GM18499 (cell line): ENCODE measurements at regions not wholly inside any gene's neighbourhood (a gene's known extent, or its start where the extent isn't known, plus 50 kb on each side); places are given as distances from the start of the nearest gene placed in this dataset.

Source experiments
- ATAC-seq: cut with Tn5 transposase; IDR thresholded peaks from one replicate; pipeline ENCODE4 v1.9.1; 2021; ENCODE audit warnings: moderate number of reproducible peaks; ENCODE audit not compliant: insufficient read depth, unreplicated experiment

- no peak for ATAC-seq
Observed at GRCh38 chr13:103200118-103200885, 134.1 kb upstream of the SLC10A2 start.

GRCh38 chr13:103199380-103200088, 133.3 kb upstream of the SLC10A2 start:
- ATAC-seq: no peak

DNA sequence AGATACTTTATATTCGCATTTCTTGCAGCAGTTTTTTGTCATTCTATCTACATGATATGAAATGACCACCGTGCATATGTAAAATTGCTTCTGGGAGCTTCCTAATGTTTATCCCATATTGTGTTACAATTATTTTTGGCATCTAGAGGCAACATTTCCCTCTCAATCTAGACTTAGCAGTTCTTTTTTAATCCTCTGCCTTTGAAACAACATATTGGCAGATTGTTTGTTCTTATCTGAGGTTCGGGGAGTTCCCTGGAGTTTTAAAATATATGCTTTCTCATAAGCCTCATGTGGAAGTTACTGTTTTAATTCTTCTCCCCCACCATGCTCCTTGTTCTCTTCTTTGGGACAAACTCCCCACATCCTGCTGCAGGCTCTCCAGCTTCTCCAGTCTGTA, 130.1 kb upstream of the SLC10A2 start:
- ATAC-seq: no peak

- no peak for ATAC-seq
Observed at GRCh38 chr13:103195762-103196161, 129.5 kb upstream of the SLC10A2 start.

DNA sequence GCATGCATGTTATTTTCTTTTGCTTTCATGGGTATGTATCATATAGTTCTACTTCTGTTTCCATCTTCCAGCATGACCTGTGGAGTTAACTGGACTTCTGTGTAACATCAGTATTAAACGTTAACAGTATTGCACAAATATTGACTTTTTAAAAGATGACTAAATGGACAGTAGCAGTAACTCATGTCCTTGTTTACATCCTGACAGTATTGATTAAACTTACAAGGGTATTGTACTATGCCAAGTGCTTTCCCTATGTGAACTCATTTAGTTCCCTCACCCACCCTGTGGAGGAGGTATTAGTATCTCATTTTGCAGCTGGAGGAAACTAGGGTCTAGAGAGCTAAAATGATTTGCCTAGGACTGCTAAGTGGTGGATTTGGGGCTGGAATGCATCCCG, 128.7 kb upstream of the SLC10A2 start:
- ATAC-seq: no peak

- ATAC-seq: no peak
Observed at GRCh38 chr13:103192511-103193135, 126.4 kb upstream of the SLC10A2 start.

- ATAC-seq: no peak
Observed at GRCh38 chr13:103190841-103191240, 124.6 kb upstream of the SLC10A2 start.

DNA sequence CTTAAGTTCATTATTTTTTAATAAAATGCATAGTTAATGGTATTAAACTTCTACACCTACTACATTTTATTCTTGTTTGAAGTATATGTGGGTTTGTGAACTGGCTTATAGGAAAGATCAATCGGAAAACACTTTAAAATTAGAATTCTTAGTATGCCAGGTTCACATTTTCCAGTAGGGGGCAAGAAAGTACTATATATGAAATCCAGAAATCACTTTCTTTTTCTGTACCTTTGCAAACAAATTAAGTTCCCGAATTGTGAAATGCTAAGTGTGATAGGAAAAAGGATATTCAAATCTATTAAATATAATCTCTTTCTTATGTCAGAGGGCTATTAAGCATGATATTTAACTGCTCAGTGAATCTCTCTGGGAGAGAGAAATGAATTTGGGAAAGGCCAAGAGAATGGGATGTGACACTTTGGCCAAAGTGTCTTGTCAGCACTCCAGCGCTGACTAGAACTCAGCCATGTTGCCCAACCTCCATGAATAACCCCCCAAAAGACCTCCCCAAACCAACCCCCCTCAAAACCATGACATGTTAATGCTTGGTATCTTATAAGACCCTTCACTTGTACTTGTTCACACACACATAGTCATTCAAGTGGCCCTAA, 122.6 kb upstream of the SLC10A2 start:
- peak; percentile 46 for ATAC-seq

DNA sequence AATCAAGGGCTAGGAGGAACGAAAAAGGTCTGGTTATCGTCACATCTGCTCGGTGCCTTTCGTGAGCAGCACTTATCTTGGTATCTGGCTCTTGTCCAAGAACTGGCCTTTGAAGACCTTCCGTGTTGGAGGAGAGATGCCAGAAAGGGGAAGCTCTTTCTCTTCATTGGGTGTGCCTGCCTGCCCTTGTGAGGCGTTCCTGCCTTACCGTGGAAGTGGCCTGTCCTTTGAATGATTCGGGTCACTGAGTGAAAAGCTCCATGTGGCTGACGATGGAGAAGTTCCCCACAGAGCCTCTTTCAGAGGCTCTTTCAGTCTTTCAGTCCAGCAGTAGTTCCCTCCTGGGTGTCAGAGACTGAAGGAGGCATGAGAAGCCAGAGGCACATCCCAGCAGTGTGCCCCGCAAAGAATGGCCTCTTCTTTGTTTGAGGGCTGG, 121.5 kb upstream of the SLC10A2 start:
- ATAC-seq: no peak

- peak; percentile 59 for ATAC-seq
Observed at GRCh38 chr13:103184413-103184812, 118.2 kb upstream of the SLC10A2 start.

GRCh38 chr13:103178986-103179943, 113.0 kb upstream of the SLC10A2 start:
- ATAC-seq: no peak

DNA sequence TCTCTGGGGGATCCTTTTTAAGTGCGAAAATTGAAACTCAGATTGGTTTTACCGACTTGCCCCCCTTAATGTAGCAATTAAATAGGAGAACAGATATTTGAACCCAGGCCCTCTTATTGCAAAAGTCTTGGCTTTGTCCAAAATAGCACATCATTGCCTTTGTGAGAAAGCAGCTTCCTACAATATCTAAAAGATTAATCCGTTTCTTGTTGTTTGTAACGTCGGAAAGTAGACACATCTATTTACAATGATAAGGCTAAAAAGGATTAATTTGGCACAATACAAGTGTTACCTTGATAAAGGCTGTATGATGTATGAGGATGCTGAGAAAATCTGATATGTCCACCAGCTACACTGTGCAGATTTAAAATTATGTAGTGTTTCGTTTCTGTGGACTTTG, 108.7 kb upstream of the SLC10A2 start:
- ATAC-seq: no peak

DNA sequence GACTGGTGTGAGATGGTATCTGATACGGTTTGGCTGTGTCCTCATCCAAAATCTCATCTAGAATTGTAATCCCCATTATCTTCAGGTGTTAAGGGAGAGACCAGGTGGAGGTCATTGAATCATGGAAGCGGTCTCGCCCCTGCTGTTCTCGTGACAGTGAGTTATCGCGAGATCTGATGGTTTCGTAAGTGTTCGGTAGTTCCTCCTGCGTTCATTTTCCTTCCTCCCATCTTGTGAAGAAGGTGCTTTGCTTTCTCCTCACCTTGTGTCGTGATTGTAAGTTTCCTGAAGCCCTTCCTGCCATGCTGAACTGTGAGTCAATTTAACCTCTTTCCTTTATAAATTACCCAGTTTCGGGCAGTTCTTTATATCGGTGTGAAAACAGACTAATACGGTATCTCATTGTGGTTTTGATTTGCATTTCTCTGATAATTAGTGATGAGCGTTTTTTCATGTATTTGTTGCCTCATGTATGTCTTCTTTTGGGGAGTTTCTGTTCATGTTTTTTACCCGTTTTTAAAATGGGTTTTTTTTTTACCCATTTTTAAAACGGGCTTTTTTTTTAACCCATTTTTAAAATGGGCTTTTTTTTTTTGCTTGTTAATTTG, 102.8 kb upstream of the SLC10A2 start:
- no peak for ATAC-seq

DNA sequence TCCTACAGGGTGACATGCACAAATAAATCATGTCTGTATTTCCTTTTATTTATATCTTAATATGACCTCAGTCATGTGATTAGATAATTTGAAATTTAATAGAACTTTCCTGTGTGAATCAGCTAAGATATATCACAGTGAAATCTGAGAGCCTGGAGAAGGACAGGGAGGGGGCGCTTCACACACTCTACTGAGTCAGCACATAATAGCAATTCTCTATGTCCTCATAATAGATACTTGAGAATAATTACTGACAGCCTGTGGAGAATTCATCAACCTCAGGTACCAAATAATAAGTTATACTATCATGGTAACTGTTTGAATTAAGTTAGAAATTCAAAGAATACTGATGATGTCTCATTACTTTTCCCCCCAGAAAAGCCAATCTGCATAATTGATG, 98.0 kb upstream of the SLC10A2 start:
- no peak for ATAC-seq

DNA sequence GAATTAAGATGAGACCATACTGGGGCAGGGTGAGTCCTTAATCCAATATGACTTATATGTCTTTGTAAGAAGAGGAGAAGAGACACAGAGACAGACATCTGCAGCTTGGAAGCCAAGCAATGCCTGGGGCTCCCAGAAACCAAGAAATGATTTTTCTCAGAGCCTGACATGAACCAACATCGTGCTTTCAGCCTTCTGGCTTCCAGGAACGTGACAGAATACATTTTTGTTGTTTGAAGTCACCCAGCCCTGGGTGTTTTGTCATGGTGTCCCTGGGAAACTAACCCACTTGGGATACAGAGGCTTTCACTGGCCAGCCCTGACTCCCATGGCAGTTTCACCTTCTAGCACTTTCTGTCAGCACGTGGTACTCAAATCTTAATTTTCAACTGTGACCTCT, 95.3 kb upstream of the SLC10A2 start:
- no peak for ATAC-seq

DNA sequence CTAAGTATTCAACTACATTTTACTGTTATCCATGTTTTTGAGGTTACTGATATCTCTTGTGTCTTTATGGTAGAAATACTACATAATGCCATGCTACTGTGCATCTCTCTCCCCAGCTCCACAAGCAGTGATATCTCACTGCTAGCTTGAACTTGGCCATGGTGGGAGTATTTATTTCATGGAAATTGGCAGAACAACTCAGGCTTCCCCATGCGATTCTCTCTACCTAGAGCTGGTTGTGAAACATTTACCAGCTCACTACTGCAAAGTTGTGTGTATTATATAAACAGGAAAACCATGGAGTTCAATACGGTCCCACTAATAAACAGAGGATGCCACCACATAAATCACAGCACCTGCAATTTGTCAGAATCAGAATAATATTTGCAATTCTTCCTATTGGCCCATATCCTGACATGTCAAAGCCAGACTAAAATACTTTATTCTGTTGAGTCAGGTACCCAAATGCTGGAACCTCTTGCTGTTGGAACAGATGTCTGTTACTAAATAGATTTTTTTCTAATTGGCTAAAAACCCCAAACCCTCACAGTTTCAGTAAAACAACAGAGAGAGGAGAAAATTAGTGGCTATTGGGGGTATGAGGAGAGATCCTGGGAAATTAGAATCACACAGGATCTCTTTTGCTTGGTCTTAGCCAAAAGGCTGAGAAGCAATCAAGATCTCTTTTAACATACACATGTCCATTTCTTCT, 91.4 kb upstream of the SLC10A2 start:
- no peak for ATAC-seq

DNA sequence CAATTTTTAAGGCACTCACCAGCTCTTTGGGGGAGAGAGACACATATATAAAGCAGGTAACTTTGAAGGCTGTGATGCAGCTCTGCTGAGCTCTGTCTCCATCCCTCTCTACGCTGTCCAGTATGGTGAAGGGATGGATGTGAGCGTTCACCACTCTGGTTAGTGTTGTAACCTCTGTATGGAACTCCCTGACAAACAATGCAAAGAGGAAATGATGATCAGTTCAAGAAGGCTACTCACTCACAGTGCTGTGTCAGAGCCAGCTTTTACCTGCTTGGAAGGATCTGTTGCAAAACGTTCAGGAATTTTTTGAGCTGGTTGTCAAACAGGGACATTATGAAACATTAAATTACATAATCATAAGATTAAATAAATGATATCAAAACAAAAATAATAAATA, 90.8 kb upstream of the SLC10A2 start:
- no peak for ATAC-seq

- no peak for ATAC-seq
Observed at GRCh38 chr13:103156346-103156998, 90.3 kb upstream of the SLC10A2 start.
